Suppressor macrophage treated with lipopolysaccharide for 4 hours (primary cell): ENCODE measurements at regions not wholly inside any gene's neighbourhood (a gene's known extent, or its start where the extent isn't known, plus 50 kb on each side); places are given as distances from the start of the nearest gene placed in this dataset.
A peak's percentile ranks its signal among the peaks of the same experiment; 100 is the strongest.
"Not testable (repeated sequence)": the region's sequence is repeated elsewhere in the genome, so short reads cannot be mapped to it uniquely, and the experiment has no call there.

Experiments
- DNase-seq: peaks from one replicate; pipeline ENCODE4 v3.0.0-alpha.2; 2020

GRCh38 chr12:123061441-123062205 is 81.1 kb downstream of the ARL6IP4 start:
- DNase-seq: peak; percentile 62

GRCh38 chr12:123059500-123059899 is 79.0 kb downstream of the ARL6IP4 start:
- DNase-seq: no peak

GRCh38 chr12:123058980-123059379 is 78.5 kb downstream of the ARL6IP4 start:
- no peak for DNase-seq

GRCh38 chr12:123058481-123058880 is 78.0 kb downstream of the ARL6IP4 start:
- no peak for DNase-seq

GRCh38 chr12:123057513-123058265 is 77.2 kb downstream of the ARL6IP4 start:
- no peak for DNase-seq

- DNase-seq: no peak
Observed at GRCh38 chr12:123056709-123057108, 76.2 kb downstream of the ARL6IP4 start.

GRCh38 chr12:123056053-123056452 is 75.6 kb downstream of the ARL6IP4 start:
- DNase-seq: no peak

GRCh38 chr12:123055281-123055766 is 74.8 kb downstream of the ARL6IP4 start:
- DNase-seq: no peak

- DNase-seq: no peak
Observed at GRCh38 chr12:123054371-123054770, 73.9 kb downstream of the ARL6IP4 start.

- DNase-seq: no peak
Observed at GRCh38 chr12:123051556-123051955, 71.1 kb downstream of the ARL6IP4 start.

GRCh38 chr12:123050913-123051312 is 70.4 kb downstream of the ARL6IP4 start:
- DNase-seq: no peak

GRCh38 chr12:123050331-123050831 is 69.9 kb downstream of the ARL6IP4 start:
- no peak for DNase-seq

- no peak for DNase-seq
Observed at GRCh38 chr12:123049398-123050240, 69.1 kb downstream of the ARL6IP4 start.

GRCh38 chr12:123047892-123048291 is 67.4 kb downstream of the ARL6IP4 start:
- DNase-seq: not testable (repeated sequence)

- no peak for DNase-seq
Observed at GRCh38 chr12:123047289-123047688, 66.8 kb downstream of the ARL6IP4 start.

- peak; percentile 21 for DNase-seq
Observed at GRCh38 chr12:123046431-123046830, 66.0 kb downstream of the ARL6IP4 start.

- no peak for DNase-seq
Observed at GRCh38 chr12:123045678-123046077, 65.2 kb downstream of the ARL6IP4 start.

GRCh38 chr12:123044351-123044750 is 63.9 kb downstream of the ARL6IP4 start:
- no peak for DNase-seq

- DNase-seq: peak; percentile 52
Observed at GRCh38 chr12:123043536-123044001, 63.1 kb downstream of the ARL6IP4 start.

GRCh38 chr12:123042833-123043232 is 62.4 kb downstream of the ARL6IP4 start:
- DNase-seq: no peak

- DNase-seq: no peak
Observed at GRCh38 chr12:123041811-123042655, 61.6 kb downstream of the ARL6IP4 start.

- DNase-seq: no peak
Observed at GRCh38 chr12:123041042-123041531, 60.6 kb downstream of the ARL6IP4 start.
